ENCODE measurements at regions not wholly inside any gene's neighbourhood (a gene's known extent, or its start where the extent isn't known, plus 50 kb on each side); places are given as distances from the start of the nearest gene placed in this dataset.

DNA sequence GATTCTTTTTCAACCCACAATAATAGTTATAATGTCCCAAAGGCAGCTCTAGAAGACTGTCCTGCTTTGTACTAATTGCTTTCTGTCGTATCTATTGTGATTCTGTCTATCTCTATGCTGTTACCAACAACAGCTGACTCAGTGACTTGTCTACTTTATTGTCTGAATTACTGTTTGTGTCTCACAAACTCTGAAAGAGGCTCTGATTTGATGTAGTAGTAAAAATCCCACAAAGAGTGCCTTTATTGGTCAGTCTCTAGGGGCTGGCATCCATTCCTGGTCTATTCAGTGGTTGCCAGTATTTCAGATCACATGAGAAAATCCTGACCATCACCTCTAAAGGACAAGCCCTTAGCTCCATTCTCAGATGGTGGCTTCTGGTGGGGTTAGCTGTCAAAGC is 254.2 kb downstream of the NSUN3 start:
- H3K4me3 ChIP-seq, result no peak overlapping the region
- Mint-ChIP-seq H3K4me1 (peaks cover 4% of the 10 kb centered on the region; the same call in 1 of the 3 replicates), H3K4me3 (no peak overlapping the region), H3K9me3 (no peaks in the 10 kb centered on the region), H3K36me3 (ENCODE audit: low read depth) (no peaks in the 10 kb centered on the region), H3K27me3 (ENCODE audit: insufficient read depth, low read depth, poor library complexity) (peaks cover 2% of the 10 kb centered on the region), H3K27ac (no peak overlapping the region)
- no peaks in the 10 kb centered on the region for H3K27me3 ChIP-seq (ENCODE audit: insufficient read depth)
- H4K20me1 ChIP-seq (replicated peaks; ENCODE audit: insufficient read depth), result no peaks in the 10 kb centered on the region
- H3F3A ChIP-seq (replicated peaks; ENCODE audit: low read depth), result no peaks in the 10 kb centered on the region
- H3K4me1 ChIP-seq (ENCODE audit: insufficient read depth), result no peaks in the 10 kb centered on the region
- no peak overlapping the region for H3K4me2 ChIP-seq
- no peaks in the 10 kb centered on the region for H3K79me2 ChIP-seq (replicated peaks; ENCODE audit: insufficient read depth)
- no peak overlapping the region for H3K27ac ChIP-seq (ENCODE audit: low read depth)
- no peak for ATAC-seq
- no peaks in the 10 kb centered on the region for H3K9me2 ChIP-seq (ENCODE audit: insufficient read depth)
- no peaks in the 10 kb centered on the region for H3K36me3 ChIP-seq (ENCODE audit: insufficient read depth)
- TF ChIP-seq NANOG (IDR thresholded peaks at IDR 0.05; ENCODE audit: borderline replicate concordance) (no peak), STAT1 (IDR thresholded peaks at IDR 0.05; ENCODE audit: unreplicated experiment) (no peak), CREB1 (CRISPR knock-in tag; IDR thresholded peaks at IDR 0.05; ENCODE audit: low read depth) (no peak), EZH2 (IDR thresholded peaks at IDR 0.05; ENCODE audit: low read depth, unreplicated experiment) (no peak), ZNF331 (CRISPR knock-in tag; IDR thresholded peaks at IDR 0.05; ENCODE audit: low read depth) (no peak), JUNB (IDR thresholded peaks at IDR 0.05; ENCODE audit: unreplicated experiment) (no peak)
- TF ChIP-seq, protein P1, sequence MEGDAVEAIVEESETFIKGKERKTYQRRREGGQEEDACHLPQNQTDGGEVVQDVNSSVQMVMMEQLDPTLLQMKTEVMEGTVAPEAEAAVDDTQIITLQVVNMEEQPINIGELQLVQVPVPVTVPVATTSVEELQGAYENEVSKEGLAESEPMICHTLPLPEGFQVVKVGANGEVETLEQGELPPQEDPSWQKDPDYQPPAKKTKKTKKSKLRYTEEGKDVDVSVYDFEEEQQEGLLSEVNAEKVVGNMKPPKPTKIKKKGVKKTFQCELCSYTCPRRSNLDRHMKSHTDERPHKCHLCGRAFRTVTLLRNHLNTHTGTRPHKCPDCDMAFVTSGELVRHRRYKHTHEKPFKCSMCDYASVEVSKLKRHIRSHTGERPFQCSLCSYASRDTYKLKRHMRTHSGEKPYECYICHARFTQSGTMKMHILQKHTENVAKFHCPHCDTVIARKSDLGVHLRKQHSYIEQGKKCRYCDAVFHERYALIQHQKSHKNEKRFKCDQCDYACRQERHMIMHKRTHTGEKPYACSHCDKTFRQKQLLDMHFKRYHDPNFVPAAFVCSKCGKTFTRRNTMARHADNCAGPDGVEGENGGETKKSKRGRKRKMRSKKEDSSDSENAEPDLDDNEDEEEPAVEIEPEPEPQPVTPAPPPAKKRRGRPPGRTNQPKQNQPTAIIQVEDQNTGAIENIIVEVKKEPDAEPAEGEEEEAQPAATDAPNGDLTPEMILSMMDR (conservative IDR thresholded peaks at IDR 0.05; ENCODE audit: low read depth in 2 of 2), result no peak
- TF ChIP-seq, protein P2, sequence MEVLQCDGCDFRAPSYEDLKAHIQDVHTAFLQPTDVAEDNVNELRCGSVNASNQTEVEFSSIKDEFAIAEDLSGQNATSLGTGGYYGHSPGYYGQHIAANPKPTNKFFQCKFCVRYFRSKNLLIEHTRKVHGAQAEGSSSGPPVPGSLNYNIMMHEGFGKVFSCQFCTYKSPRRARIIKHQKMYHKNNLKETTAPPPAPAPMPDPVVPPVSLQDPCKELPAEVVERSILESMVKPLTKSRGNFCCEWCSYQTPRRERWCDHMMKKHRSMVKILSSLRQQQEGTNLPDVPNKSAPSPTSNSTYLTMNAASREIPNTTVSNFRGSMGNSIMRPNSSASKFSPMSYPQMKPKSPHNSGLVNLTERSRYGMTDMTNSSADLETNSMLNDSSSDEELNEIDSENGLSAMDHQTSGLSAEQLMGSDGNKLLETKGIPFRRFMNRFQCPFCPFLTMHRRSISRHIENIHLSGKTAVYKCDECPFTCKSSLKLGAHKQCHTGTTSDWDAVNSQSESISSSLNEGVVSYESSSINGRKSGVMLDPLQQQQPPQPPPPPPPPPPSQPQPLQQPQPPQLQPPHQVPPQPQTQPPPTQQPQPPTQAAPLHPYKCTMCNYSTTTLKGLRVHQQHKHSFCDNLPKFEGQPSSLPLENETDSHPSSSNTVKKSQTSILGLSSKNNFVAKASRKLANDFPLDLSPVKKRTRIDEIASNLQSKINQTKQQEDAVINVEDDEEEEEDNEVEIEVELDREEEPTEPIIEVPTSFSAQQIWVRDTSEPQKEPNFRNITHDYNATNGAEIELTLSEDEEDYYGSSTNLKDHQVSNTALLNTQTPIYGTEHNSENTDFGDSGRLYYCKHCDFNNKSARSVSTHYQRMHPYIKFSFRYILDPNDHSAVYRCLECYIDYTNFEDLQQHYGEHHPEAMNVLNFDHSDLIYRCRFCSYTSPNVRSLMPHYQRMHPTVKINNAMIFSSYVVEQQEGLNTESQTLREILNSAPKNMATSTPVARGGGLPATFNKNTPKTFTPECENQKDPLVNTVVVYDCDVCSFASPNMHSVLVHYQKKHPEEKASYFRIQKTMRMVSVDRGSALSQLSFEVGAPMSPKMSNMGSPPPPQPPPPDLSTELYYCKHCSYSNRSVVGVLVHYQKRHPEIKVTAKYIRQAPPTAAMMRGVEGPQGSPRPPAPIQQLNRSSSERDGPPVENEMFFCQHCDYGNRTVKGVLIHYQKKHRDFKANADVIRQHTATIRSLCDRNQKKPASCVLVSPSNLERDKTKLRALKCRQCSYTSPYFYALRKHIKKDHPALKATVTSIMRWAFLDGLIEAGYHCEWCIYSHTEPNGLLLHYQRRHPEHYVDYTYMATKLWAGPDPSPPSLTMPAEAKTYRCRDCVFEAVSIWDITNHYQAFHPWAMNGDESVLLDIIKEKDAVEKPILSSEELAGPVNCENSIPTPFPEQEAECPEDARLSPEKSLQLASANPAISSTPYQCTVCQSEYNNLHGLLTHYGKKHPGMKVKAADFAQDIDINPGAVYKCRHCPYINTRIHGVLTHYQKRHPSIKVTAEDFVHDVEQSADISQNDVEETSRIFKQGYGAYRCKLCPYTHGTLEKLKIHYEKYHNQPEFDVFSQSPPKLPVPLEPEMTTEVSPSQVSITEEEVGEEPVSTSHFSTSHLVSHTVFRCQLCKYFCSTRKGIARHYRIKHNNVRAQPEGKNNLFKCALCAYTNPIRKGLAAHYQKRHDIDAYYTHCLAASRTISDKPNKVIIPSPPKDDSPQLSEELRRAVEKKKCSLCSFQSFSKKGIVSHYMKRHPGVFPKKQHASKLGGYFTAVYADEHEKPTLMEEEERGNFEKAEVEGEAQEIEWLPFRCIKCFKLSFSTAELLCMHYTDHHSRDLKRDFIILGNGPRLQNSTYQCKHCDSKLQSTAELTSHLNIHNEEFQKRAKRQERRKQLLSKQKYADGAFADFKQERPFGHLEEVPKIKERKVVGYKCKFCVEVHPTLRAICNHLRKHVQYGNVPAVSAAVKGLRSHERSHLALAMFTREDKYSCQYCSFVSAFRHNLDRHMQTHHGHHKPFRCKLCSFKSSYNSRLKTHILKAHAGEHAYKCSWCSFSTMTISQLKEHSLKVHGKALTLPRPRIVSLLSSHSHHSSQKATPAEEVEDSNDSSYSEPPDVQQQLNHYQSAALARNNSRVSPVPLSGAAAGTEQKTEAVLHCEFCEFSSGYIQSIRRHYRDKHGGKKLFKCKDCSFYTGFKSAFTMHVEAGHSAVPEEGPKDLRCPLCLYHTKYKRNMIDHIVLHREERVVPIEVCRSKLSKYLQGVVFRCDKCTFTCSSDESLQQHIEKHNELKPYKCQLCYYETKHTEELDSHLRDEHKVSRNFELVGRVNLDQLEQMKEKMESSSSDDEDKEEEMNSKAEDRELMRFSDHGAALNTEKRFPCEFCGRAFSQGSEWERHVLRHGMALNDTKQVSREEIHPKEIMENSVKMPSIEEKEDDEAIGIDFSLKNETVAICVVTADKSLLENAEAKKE (CRISPR knock-in tag; IDR thresholded peaks at IDR 0.05), result no peak
- TF ChIP-seq, protein P3, sequence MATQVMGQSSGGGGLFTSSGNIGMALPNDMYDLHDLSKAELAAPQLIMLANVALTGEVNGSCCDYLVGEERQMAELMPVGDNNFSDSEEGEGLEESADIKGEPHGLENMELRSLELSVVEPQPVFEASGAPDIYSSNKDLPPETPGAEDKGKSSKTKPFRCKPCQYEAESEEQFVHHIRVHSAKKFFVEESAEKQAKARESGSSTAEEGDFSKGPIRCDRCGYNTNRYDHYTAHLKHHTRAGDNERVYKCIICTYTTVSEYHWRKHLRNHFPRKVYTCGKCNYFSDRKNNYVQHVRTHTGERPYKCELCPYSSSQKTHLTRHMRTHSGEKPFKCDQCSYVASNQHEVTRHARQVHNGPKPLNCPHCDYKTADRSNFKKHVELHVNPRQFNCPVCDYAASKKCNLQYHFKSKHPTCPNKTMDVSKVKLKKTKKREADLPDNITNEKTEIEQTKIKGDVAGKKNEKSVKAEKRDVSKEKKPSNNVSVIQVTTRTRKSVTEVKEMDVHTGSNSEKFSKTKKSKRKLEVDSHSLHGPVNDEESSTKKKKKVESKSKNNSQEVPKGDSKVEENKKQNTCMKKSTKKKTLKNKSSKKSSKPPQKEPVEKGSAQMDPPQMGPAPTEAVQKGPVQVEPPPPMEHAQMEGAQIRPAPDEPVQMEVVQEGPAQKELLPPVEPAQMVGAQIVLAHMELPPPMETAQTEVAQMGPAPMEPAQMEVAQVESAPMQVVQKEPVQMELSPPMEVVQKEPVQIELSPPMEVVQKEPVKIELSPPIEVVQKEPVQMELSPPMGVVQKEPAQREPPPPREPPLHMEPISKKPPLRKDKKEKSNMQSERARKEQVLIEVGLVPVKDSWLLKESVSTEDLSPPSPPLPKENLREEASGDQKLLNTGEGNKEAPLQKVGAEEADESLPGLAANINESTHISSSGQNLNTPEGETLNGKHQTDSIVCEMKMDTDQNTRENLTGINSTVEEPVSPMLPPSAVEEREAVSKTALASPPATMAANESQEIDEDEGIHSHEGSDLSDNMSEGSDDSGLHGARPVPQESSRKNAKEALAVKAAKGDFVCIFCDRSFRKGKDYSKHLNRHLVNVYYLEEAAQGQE (IDR thresholded peaks at IDR 0.05; ENCODE audit: unreplicated experiment), result no peak
- TF ChIP-seq, protein P4, sequence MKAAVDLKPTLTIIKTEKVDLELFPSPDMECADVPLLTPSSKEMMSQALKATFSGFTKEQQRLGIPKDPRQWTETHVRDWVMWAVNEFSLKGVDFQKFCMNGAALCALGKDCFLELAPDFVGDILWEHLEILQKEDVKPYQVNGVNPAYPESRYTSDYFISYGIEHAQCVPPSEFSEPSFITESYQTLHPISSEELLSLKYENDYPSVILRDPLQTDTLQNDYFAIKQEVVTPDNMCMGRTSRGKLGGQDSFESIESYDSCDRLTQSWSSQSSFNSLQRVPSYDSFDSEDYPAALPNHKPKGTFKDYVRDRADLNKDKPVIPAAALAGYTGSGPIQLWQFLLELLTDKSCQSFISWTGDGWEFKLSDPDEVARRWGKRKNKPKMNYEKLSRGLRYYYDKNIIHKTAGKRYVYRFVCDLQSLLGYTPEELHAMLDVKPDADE (IDR thresholded peaks at IDR 0.05), result no peak
- H2AFZ ChIP-seq, result no peak overlapping the region
- no peak for DNase-seq (ENCODE audit: low spot score)

Measured in GM23338 (cell line).